ENCODE measurements at regions not wholly inside any gene's neighbourhood (a gene's known extent, or its start where the extent isn't known, plus 50 kb on each side); places are given as distances from the start of the nearest gene placed in this dataset.
"Not testable (repeated sequence)": the region's sequence is repeated elsewhere in the genome, so short reads cannot be mapped to it uniquely, and the experiment has no call there.

GRCh38 chr5:163692091-163692490 lies 186.7 kb downstream of the MAT2B start:
- Mint-ChIP-seq H3K27me3 (ENCODE audit: low read depth) (no peaks in the 10 kb centered on the region), H3K27ac (no peak overlapping the region), H3K36me3 (ENCODE audit: low read depth) (no peaks in the 10 kb centered on the region), H3K9me3 (no peaks in the 10 kb centered on the region), H3K4me1 (ENCODE audit: low read depth) (no peaks in the 10 kb centered on the region), H3K4me3 (no peak overlapping the region)
- no peak for DNase-seq (ENCODE audit: low spot score)

- Mint-ChIP-seq H3K27ac (no peak overlapping the region), H3K4me3 (no peak overlapping the region)
- no peak for DNase-seq (ENCODE audit: low spot score)
Measured at GRCh38 chr5:163695830-163696578, 190.6 kb downstream of the MAT2B start.

GRCh38 chr5:163696579-163696887 lies 191.1 kb downstream of the MAT2B start:
- Mint-ChIP-seq H3K27me3 (ENCODE audit: low read depth) (no peaks in the 10 kb centered on the region), H3K27ac (no peak overlapping the region), H3K4me3 (no peak overlapping the region), H3K9me3 (no peaks in the 10 kb centered on the region), H3K4me1 (ENCODE audit: low read depth) (no peaks in the 10 kb centered on the region), H3K36me3 (ENCODE audit: low read depth) (no peaks in the 10 kb centered on the region)
- no peak for DNase-seq (ENCODE audit: low spot score)

More at GRCh38 chr5:163695830-163696578, 190.6 kb downstream of the MAT2B start:
- Mint-ChIP-seq H3K36me3 (ENCODE audit: low read depth) (no peaks in the 10 kb centered on the region), H3K9me3 (no peaks in the 10 kb centered on the region), H3K27me3 (ENCODE audit: low read depth) (no peaks in the 10 kb centered on the region), H3K4me1 (ENCODE audit: low read depth) (no peaks in the 10 kb centered on the region)

GRCh38 chr5:163706053-163706771 lies 200.8 kb downstream of the MAT2B start:
- no peaks in the 10 kb centered on the region for H3K36me3 Mint-ChIP-seq (ENCODE audit: low read depth)
- H3K27ac Mint-ChIP-seq: no peak overlapping the region
- no peak for DNase-seq (ENCODE audit: low spot score)
- H3K27me3 Mint-ChIP-seq (ENCODE audit: low read depth): no peaks in the 10 kb centered on the region
- no peak overlapping the region for H3K4me3 Mint-ChIP-seq
- no peaks in the 10 kb centered on the region for H3K4me1 Mint-ChIP-seq (ENCODE audit: low read depth)
- H3K9me3 Mint-ChIP-seq: no peaks in the 10 kb centered on the region

- no peak for DNase-seq (ENCODE audit: low spot score)
- H3K27ac Mint-ChIP-seq: no peak overlapping the region
- no peaks in the 10 kb centered on the region for H3K4me1 Mint-ChIP-seq (ENCODE audit: low read depth)
- H3K27me3 Mint-ChIP-seq (ENCODE audit: low read depth): no peaks in the 10 kb centered on the region
- no peaks in the 10 kb centered on the region for H3K36me3 Mint-ChIP-seq (ENCODE audit: low read depth)
- no peaks in the 10 kb centered on the region for H3K9me3 Mint-ChIP-seq
- H3K4me3 Mint-ChIP-seq: no peak overlapping the region
Measured at GRCh38 chr5:163712011-163712410, 206.6 kb downstream of the MAT2B start.

- DNase-seq (ENCODE audit: low spot score): no peak
- H3K4me1 Mint-ChIP-seq (ENCODE audit: low read depth): no peaks in the 10 kb centered on the region
- H3K36me3 Mint-ChIP-seq (ENCODE audit: low read depth): no peaks in the 10 kb centered on the region
- no peaks in the 10 kb centered on the region for H3K27me3 Mint-ChIP-seq (ENCODE audit: low read depth)
- H3K27ac Mint-ChIP-seq: no peak overlapping the region
- H3K9me3 Mint-ChIP-seq: no peaks in the 10 kb centered on the region
- H3K4me3 Mint-ChIP-seq: no peak overlapping the region
Measured at GRCh38 chr5:163718272-163718671, 212.9 kb downstream of the MAT2B start.

- Mint-ChIP-seq H3K9me3 (no peaks in the 10 kb centered on the region), H3K27me3 (ENCODE audit: low read depth) (no peaks in the 10 kb centered on the region), H3K27ac (no peak overlapping the region), H3K4me1 (ENCODE audit: low read depth) (no peaks in the 10 kb centered on the region), H3K36me3 (ENCODE audit: low read depth) (no peaks in the 10 kb centered on the region), H3K4me3 (no peak overlapping the region)
- no peak for DNase-seq (ENCODE audit: low spot score)
Measured at GRCh38 chr5:163724305-163724704, 218.9 kb downstream of the MAT2B start.

- H3K36me3 Mint-ChIP-seq (ENCODE audit: low read depth): no peaks in the 10 kb centered on the region
- DNase-seq (ENCODE audit: low spot score): no peak
Measured at GRCh38 chr5:163727028-163727427, 221.6 kb downstream of the MAT2B start.

GRCh38 chr5:163730206-163730756 lies 224.9 kb downstream of the MAT2B start:
- no peak for DNase-seq (ENCODE audit: low spot score)
- Mint-ChIP-seq H3K27me3 (ENCODE audit: low read depth) (no peaks in the 10 kb centered on the region), H3K27ac (no peak overlapping the region), H3K4me1 (ENCODE audit: low read depth) (no peaks in the 10 kb centered on the region), H3K36me3 (ENCODE audit: low read depth) (no peaks in the 10 kb centered on the region), H3K9me3 (no peaks in the 10 kb centered on the region), H3K4me3 (no peak overlapping the region)

More at GRCh38 chr5:163727028-163727427, 221.6 kb downstream of the MAT2B start:
- Mint-ChIP-seq H3K27me3 (ENCODE audit: low read depth) (no peaks in the 10 kb centered on the region), H3K4me3 (no peak overlapping the region), H3K27ac (no peak overlapping the region), H3K4me1 (ENCODE audit: low read depth) (no peaks in the 10 kb centered on the region), H3K9me3 (no peaks in the 10 kb centered on the region)

GRCh38 chr5:163731256-163731655 lies 225.8 kb downstream of the MAT2B start:
- H3K9me3 Mint-ChIP-seq: peaks cover 3% of the 10 kb centered on the region
- no peak for DNase-seq (ENCODE audit: low spot score)
- no peak overlapping the region for H3K4me3 Mint-ChIP-seq
- no peaks in the 10 kb centered on the region for H3K4me1 Mint-ChIP-seq (ENCODE audit: low read depth)
- no peaks in the 10 kb centered on the region for H3K27me3 Mint-ChIP-seq (ENCODE audit: low read depth)
- no peak overlapping the region for H3K27ac Mint-ChIP-seq
- no peaks in the 10 kb centered on the region for H3K36me3 Mint-ChIP-seq (ENCODE audit: low read depth)

GRCh38 chr5:163735069-163735468 lies 229.7 kb downstream of the MAT2B start:
- Mint-ChIP-seq H3K4me1 (ENCODE audit: low read depth) (no peaks in the 10 kb centered on the region), H3K4me3 (no peak overlapping the region), H3K27ac (no peak overlapping the region), H3K9me3 (peaks cover 3% of the 10 kb centered on the region), H3K36me3 (ENCODE audit: low read depth) (no peaks in the 10 kb centered on the region), H3K27me3 (ENCODE audit: low read depth) (no peaks in the 10 kb centered on the region)
- no peak for DNase-seq (ENCODE audit: low spot score)

- H3K4me1 Mint-ChIP-seq (ENCODE audit: low read depth): no peaks in the 10 kb centered on the region
- H3K36me3 Mint-ChIP-seq (ENCODE audit: low read depth): no peaks in the 10 kb centered on the region
- DNase-seq (ENCODE audit: low spot score): no peak
- no peaks in the 10 kb centered on the region for H3K27me3 Mint-ChIP-seq (ENCODE audit: low read depth)
- no peak overlapping the region for H3K27ac Mint-ChIP-seq
- peaks cover 5% of the 10 kb centered on the region for H3K9me3 Mint-ChIP-seq
- H3K4me3 Mint-ChIP-seq: no peak overlapping the region
Measured at GRCh38 chr5:163747586-163747985, 242.2 kb downstream of the MAT2B start.

GRCh38 chr5:163748934-163749333 lies 243.5 kb downstream of the MAT2B start:
- no peak for DNase-seq (ENCODE audit: low spot score)
- H3K4me3 Mint-ChIP-seq: no peak overlapping the region
- H3K27ac Mint-ChIP-seq: no peak overlapping the region
- H3K36me3 Mint-ChIP-seq (ENCODE audit: low read depth): no peaks in the 10 kb centered on the region
- H3K27me3 Mint-ChIP-seq (ENCODE audit: low read depth): no peaks in the 10 kb centered on the region
- peaks cover 5% of the 10 kb centered on the region for H3K9me3 Mint-ChIP-seq
- no peaks in the 10 kb centered on the region for H3K4me1 Mint-ChIP-seq (ENCODE audit: low read depth)

- H3K27ac Mint-ChIP-seq; H3K4me3 Mint-ChIP-seq; H3K4me1 Mint-ChIP-seq (ENCODE audit: low read depth); H3K9me3 Mint-ChIP-seq; H3K36me3 Mint-ChIP-seq (ENCODE audit: low read depth); DNase-seq (ENCODE audit: low spot score); H3K27me3 Mint-ChIP-seq (ENCODE audit: low read depth): not testable (repeated sequence)
Measured at GRCh38 chr5:163750415-163750814, 245.0 kb downstream of the MAT2B start.
